Upper lobe of left lung (tissue), 4 donors: ENCODE measurements at regions not wholly inside any gene's neighbourhood (a gene's known extent, or its start where the extent isn't known, plus 50 kb on each side); places are given as distances from the start of the nearest gene placed in this dataset.

Experiments
- POLR2A ChIP-seq, 4 donors: fragments of 450-650 bp; IDR thresholded peaks; one replicate each; pipeline ENCODE4 v1.5.1; 2016 to 2017; ENCODE audit warnings: antibody characterized with exemption in 4 of 4, mild to moderate bottlenecking in 2 of 4
- POLR2AphosphoS5 ChIP-seq, 2 donors: sonication (generic); formaldehyde crosslinking; IDR thresholded peaks; one replicate each; pipeline ENCODE4 v1.5.1; 2017; ENCODE audit warnings: antibody characterized with exemption in 2 of 2

DNA sequence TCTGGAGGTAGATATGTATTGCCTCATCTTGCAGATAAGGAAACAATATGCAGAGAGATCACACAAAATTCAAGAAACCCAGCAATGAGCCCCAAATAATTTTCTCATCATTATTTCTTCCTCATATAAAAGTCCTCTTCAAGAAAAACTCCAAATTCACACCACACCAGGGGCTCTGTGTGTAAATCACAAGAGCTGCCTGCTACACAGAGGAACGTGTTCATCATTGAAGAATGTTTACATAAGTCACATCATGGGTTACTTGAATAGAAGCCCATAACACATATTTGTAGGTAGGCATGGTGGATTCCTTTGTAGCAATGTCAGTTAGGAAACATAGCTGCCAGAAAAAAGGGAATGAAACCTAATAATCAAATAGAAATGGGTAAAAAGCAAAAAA is 308.1 kb upstream of the TLE4 start:
- TF ChIP-seq POLR2AphosphoS5 (IDR thresholded peaks at IDR 0.05) (no peak), POLR2A (IDR thresholded peaks at IDR 0.05) (no peak)
